GM18511 (cell line): ENCODE measurements at regions not wholly inside any gene's neighbourhood (a gene's known extent, or its start where the extent isn't known, plus 50 kb on each side); places are given as distances from the start of the nearest gene placed in this dataset.
A peak's percentile ranks its signal among the peaks of the same experiment; 100 is the strongest.

Source experiments
- ATAC-seq: cut with Tn5 transposase; IDR thresholded peaks from one replicate; pipeline ENCODE4 v1.9.1; 2021; ENCODE audit warnings: mild to moderate bottlenecking, moderate library complexity; ENCODE audit not compliant: unreplicated experiment

- no peak for ATAC-seq
Measured at GRCh38 chr6:169937389-169938261, 186.2 kb downstream of the ERMARD start.

GRCh38 chr6:169936355-169936975, 185.0 kb downstream of the ERMARD start:
- no peak for ATAC-seq

- no peak for ATAC-seq
Measured at GRCh38 chr6:169935861-169936260, 184.4 kb downstream of the ERMARD start.

- no peak for ATAC-seq
Measured at GRCh38 chr6:169935348-169935718, 183.9 kb downstream of the ERMARD start.

- ATAC-seq = no peak
Measured at GRCh38 chr6:169934699-169935347, 183.4 kb downstream of the ERMARD start.

- ATAC-seq = no peak
Measured at GRCh38 chr6:169933839-169934698, 182.6 kb downstream of the ERMARD start.

GRCh38 chr6:169933251-169933821, 181.9 kb downstream of the ERMARD start:
- no peak for ATAC-seq

GRCh38 chr6:169932491-169932890, 181.1 kb downstream of the ERMARD start:
- no peak for ATAC-seq

GRCh38 chr6:169931261-169931660, 179.8 kb downstream of the ERMARD start:
- ATAC-seq = no peak

GRCh38 chr6:169930799-169931198, 179.4 kb downstream of the ERMARD start:
- no peak for ATAC-seq

- ATAC-seq = no peak
Measured at GRCh38 chr6:169927711-169928110, 176.3 kb downstream of the ERMARD start.

- ATAC-seq = no peak
Measured at GRCh38 chr6:169926617-169927417, 175.4 kb downstream of the ERMARD start.

- no peak for ATAC-seq
Measured at GRCh38 chr6:169923468-169924464, 172.3 kb downstream of the ERMARD start.

GRCh38 chr6:169921853-169922824, 170.7 kb downstream of the ERMARD start:
- peak; percentile 44 for ATAC-seq

GRCh38 chr6:169921217-169921616, 169.8 kb downstream of the ERMARD start:
- ATAC-seq = no peak

GRCh38 chr6:169920359-169921020, 169.1 kb downstream of the ERMARD start:
- ATAC-seq = no peak
